Endothelial cell of umbilical vein (primary cell): ENCODE measurements at regions not wholly inside any gene's neighbourhood (a gene's known extent, or its start where the extent isn't known, plus 50 kb on each side); places are given as distances from the start of the nearest gene placed in this dataset.

Experiments used
- BruUV-seq: library from RNA; stranded (reverse); fragments of 400-500 nt; replicated peaks from 2 replicates; lab custom pipeline; 2021; lab: Mats Ljungman, UMichigan
- CTCF ChIA-PET: fragments of 300-600, 350-600 bp; sonication (Branson Sonifier 250); formaldehyde crosslinking; loops from one replicate; lab custom pipeline; 2021; ENCODE audit warnings: antibody characterized with exemption, inconsistent platforms; lab: Charles Lee
- POLR2A ChIA-PET: fragments of 300-600, 350-600 bp; sonication (Branson Sonifier 250); formaldehyde crosslinking; loops from one replicate; lab custom pipeline; 2021; ENCODE audit warnings: antibody characterized with exemption, inconsistent platforms; lab: Charles Lee
- DNase-seq: peaks from one replicate; pipeline ENCODE4 v3.0.0-alpha.2; 2011; ENCODE audit warnings: low read depth, low spot score
- FAIRE-seq: peaks from 2 replicates; lab custom pipeline; 2011; peaks lifted over from hg19 to GRCh38; lab: Jason Lieb, UNC
- H2AFZ ChIP-seq: 2 replicates; pipeline ENCODE4 v1.6.0; 2012; ENCODE audit warnings: low read depth, low read length, control low read depth, inconsistent platforms
- H3K27ac ChIP-seq: 2 replicates; pipeline ENCODE4 v1.5.1; 2011; ENCODE audit warnings: low read depth, mild to moderate bottlenecking, control low read depth, low read length, moderate library complexity; ENCODE audit not compliant: insufficient read depth
- H3K27me3 ChIP-seq, 2 experiments: 2 replicates each; pipeline versions ENCODE4 v1.6.0 to v1.6.1; 2011; ENCODE audit warnings: low read length in 2 of 2, mixed read lengths in 1 of 2; ENCODE audit not compliant: control insufficient read depth in 2 of 2, insufficient read depth in 2 of 2
- H3K36me3 ChIP-seq, 2 experiments: 2 replicates in 1 of 2; 3 replicates in 1 of 2; pipeline ENCODE4 v1.5.1; 2011; ENCODE audit warnings: low read length in 2 of 2, mild to moderate bottlenecking in 1 of 2, moderate library complexity in 1 of 2; ENCODE audit not compliant: control insufficient read depth in 2 of 2, insufficient read depth in 2 of 2; ENCODE audit errors: extremely low read depth in 1 of 2
- H3K4me1 ChIP-seq: 3 replicates; pipeline ENCODE4 v1.5.1; 2011; ENCODE audit warnings: mild to moderate bottlenecking, low read length; ENCODE audit not compliant: control insufficient read depth, insufficient read depth; ENCODE audit errors: extremely low read depth
- H3K4me2 ChIP-seq: 2 replicates; pipeline ENCODE4 v1.6.1; 2011; ENCODE audit warnings: low read length, control low read depth, mixed read lengths; ENCODE audit not compliant: insufficient read depth
- H3K4me3 ChIP-seq, 3 experiments: fragments of 200-600 bp in 1 of 3; sonication (generic), shearing (Covaris generic) in 1 of 3; replicated peaks in 1 of 3; 2 replicates each; pipeline ENCODE4 v1.5.1; 2011 to 2016; ENCODE audit warnings: control low read depth in 3 of 3, low read length in 3 of 3, mild to moderate bottlenecking in 2 of 3, inconsistent platforms in 1 of 3, low read depth in 1 of 3, moderate library complexity in 1 of 3; ENCODE audit not compliant: insufficient read depth in 1 of 3
- H3K79me2 ChIP-seq: 2 replicates; pipeline ENCODE4 v1.6.0; 2012; ENCODE audit warnings: low read length, inconsistent platforms; ENCODE audit not compliant: control insufficient read depth, insufficient read depth
- H3K9ac ChIP-seq: replicated peaks from 2 replicates; pipeline ENCODE3; 2011; ENCODE audit warnings: low read length, control low read depth; ENCODE audit not compliant: insufficient read depth; ENCODE audit errors: extremely low read depth
- H3K9me1 ChIP-seq: replicated peaks from 3 replicates; pipeline ENCODE4 v1.6.0; 2011; ENCODE audit warnings: mild to moderate bottlenecking, low read length; ENCODE audit not compliant: control insufficient read depth, insufficient read depth; ENCODE audit errors: extremely low read depth
- H3K9me3 ChIP-seq: replicated peaks from 2 replicates; pipeline ENCODE4 v1.5.1; 2012; ENCODE audit warnings: low read length, inconsistent platforms; ENCODE audit not compliant: control insufficient read depth, insufficient read depth
- H4K20me1 ChIP-seq: replicated peaks from 2 replicates; pipeline ENCODE3; 2011; ENCODE audit warnings: mild to moderate bottlenecking, low read length; ENCODE audit not compliant: control insufficient read depth, insufficient read depth; ENCODE audit errors: extremely low read depth
- CTCF ChIP-seq, 2 donors: IDR thresholded peaks; 1 replicate in 1 of 2; 2 replicates in 1 of 2; pipeline ENCODE4 v1.5.1; 2011; ENCODE audit warnings: low read length in 2 of 2, mild to moderate bottlenecking in 2 of 2, moderate library complexity in 2 of 2, control low read depth in 1 of 2, inconsistent platforms in 1 of 2, low read depth in 1 of 2; ENCODE audit not compliant: insufficient read depth in 1 of 2; ENCODE audit errors: extremely low read depth in 1 of 2
- EZH2 ChIP-seq: IDR thresholded peaks from 2 replicates; pipeline ENCODE4 v1.6.1; 2012; ENCODE audit warnings: borderline replicate concordance, low read depth, mild to moderate bottlenecking, moderate library complexity, low read length, inconsistent platforms; ENCODE audit not compliant: severe bottlenecking
- FOS ChIP-seq: IDR thresholded peaks from 2 replicates; pipeline ENCODE4 v1.6.1; 2011; ENCODE audit warnings: mild to moderate bottlenecking, low read length, moderate library complexity, borderline replicate concordance; ENCODE audit not compliant: insufficient read depth
- GATA2 ChIP-seq: IDR thresholded peaks from 2 replicates; pipeline ENCODE4 v1.7.0; 2011; ENCODE audit warnings: low read depth, mild to moderate bottlenecking, moderate library complexity, mixed read lengths, low read length; ENCODE audit not compliant: insufficient read length, insufficient read depth
- JUN ChIP-seq: IDR thresholded peaks from 2 replicates; pipeline ENCODE4 v1.6.1; 2011; ENCODE audit warnings: borderline replicate concordance, low read depth; ENCODE audit not compliant: insufficient read length, insufficient read depth
- MYC ChIP-seq: IDR thresholded peaks from one replicate; pipeline ENCODE4 v1.6.1; 2011; ENCODE audit warnings: mild to moderate bottlenecking, low read depth, low read length
- POLR2A ChIP-seq: IDR thresholded peaks from 2 replicates; pipeline ENCODE4 v1.6.1; 2012; ENCODE audit warnings: low read depth, mild to moderate bottlenecking, control low read depth, low read length
- POLR2AphosphoS5 ChIP-seq: IDR thresholded peaks from 2 replicates; pipeline ENCODE4 v1.6.1; 2012; ENCODE audit warnings: low read depth, mild to moderate bottlenecking, control low read depth, low read length, moderate library complexity; ENCODE audit not compliant: insufficient read depth
- dilution Hi-C: fragments of 300-500 bp; cut with MboI; formaldehyde crosslinking; loops from one replicate; pipeline ENCODE4 v1.15.0; 2019; ENCODE audit warnings: low sequenced_read_pairs; ENCODE audit not compliant: extremely low pct_ligation_motif_present
- intact Hi-C: fragments of 100-400 bp; cut with micrococcal nuclease; formaldehyde crosslinking; loops from one replicate; pipeline ENCODE4 v1.10.0; 2022
- TF ChIP-seq, protein P1 (sequence below): IDR thresholded peaks from 2 replicates; pipeline ENCODE4 v1.6.1; 2011; ENCODE audit not compliant: insufficient read depth, insufficient read length

DNA sequence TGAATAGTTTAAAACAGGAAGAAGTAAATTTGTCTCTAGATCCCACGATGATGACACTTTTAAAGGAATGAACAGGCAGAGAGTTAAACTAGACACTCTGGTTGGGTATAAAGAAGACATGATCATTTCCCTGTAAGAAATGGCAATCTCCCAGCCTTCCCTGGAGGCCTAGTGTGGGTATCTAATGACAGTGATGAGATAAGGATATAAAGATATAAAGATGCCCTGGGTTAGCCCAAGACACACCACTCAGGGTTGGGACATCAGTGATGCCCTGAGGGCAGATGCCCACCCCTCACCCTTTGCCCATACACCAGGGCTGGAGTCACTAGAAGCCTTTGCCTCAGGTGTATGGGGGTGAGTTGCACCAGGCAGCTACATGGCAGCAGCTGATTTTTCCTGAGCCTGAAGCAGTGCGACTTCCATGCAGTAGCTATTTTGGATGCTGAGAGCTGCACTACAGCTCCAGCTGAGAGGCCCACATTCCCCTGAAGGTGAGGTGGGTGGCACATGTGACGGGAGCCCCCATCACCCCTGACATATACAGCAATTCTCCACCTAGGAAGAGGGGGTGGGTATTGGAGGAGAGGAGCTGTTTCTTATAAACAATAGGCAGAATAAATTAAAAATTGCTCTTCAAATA, 177.5 kb downstream of the NDFIP2 start:
- H2AFZ ChIP-seq, result no peak overlapping the region
- ChIA-PET CTCF (interaction anchor here (1.1 to 1.2 kb wide), 2 partner anchors 11 to 1359 kb away, joined by 3 to 4 read pairs; no protein-coding TSS in a partner anchor), POLR2A (no interaction called here)
- FAIRE-seq (no peak), DNase-seq (no peak)
- H3K79me2 ChIP-seq, result no peaks in the 10 kb centered on the region
- no peak overlapping the region for H3K9ac ChIP-seq
- H3K27ac ChIP-seq, result no peak overlapping the region
- H3K9me3 ChIP-seq, result no peaks in the 10 kb centered on the region
- H3K36me3 ChIP-seq, result no peaks in the 10 kb centered on the region
- H3K4me3 ChIP-seq, result no peak overlapping the region
- H3K9me1 ChIP-seq, result no peaks in the 10 kb centered on the region
- H3K27me3 ChIP-seq, result no peaks in the 10 kb centered on the region
- no peak for TF ChIP-seq GATA2
- TF ChIP-seq CTCF (IDR thresholded peaks at IDR 0.05; ENCODE audit: extremely low read depth in 1 of 2, insufficient read depth in 1 of 2, low read depth in 1 of 2, low read length in 2 of 2), result no peak
- no peak for TF ChIP-seq EZH2
- TF ChIP-seq JUN, result no peak
- TF ChIP-seq, protein P1, sequence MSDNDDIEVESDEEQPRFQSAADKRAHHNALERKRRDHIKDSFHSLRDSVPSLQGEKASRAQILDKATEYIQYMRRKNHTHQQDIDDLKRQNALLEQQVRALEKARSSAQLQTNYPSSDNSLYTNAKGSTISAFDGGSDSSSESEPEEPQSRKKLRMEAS, result no peak
- no peak for TF ChIP-seq MYC
- no peak for TF ChIP-seq POLR2A
- TF ChIP-seq FOS, result no peak
- TF ChIP-seq POLR2AphosphoS5, result no peak
- H4K20me1 ChIP-seq, result no peaks in the 10 kb centered on the region
- intact Hi-C loops, result no loop called here
- no peak overlapping the region for H3K4me2 ChIP-seq
- H3K4me1 ChIP-seq, result peaks cover 4% of the 10 kb centered on the region
- dilution Hi-C loops, result no loop called here
- BruUV-seq, result no TSS peak
